ENCODE measurements at regions not wholly inside any gene's neighbourhood (a gene's known extent, or its start where the extent isn't known, plus 50 kb on each side); places are given as distances from the start of the nearest gene placed in this dataset.

GRCh38 chr15:62360332-62361097, 195.4 kb upstream of the C2CD4B start:
- TF ChIP-seq CTCF (conservative IDR thresholded peaks at IDR 0.05; ENCODE audit: low read length) (no peak), EZH2phosphoT487 (IDR thresholded peaks at IDR 0.05; ENCODE audit: borderline replicate concordance, low read depth, low read length) (no peak)
